GM18498 (cell line): ENCODE measurements at regions not wholly inside any gene's neighbourhood (a gene's known extent, or its start where the extent isn't known, plus 50 kb on each side); places are given as distances from the start of the nearest gene placed in this dataset.
"Not testable (repeated sequence)": the region's sequence is repeated elsewhere in the genome, so short reads cannot be mapped to it uniquely, and the experiment has no call there.

Experiments
- ATAC-seq: cut with Tn5 transposase; IDR thresholded peaks from one replicate; pipeline ENCODE4 v1.9.1; 2021; ENCODE audit warnings: mild to moderate bottlenecking, moderate library complexity; ENCODE audit not compliant: unreplicated experiment

DNA sequence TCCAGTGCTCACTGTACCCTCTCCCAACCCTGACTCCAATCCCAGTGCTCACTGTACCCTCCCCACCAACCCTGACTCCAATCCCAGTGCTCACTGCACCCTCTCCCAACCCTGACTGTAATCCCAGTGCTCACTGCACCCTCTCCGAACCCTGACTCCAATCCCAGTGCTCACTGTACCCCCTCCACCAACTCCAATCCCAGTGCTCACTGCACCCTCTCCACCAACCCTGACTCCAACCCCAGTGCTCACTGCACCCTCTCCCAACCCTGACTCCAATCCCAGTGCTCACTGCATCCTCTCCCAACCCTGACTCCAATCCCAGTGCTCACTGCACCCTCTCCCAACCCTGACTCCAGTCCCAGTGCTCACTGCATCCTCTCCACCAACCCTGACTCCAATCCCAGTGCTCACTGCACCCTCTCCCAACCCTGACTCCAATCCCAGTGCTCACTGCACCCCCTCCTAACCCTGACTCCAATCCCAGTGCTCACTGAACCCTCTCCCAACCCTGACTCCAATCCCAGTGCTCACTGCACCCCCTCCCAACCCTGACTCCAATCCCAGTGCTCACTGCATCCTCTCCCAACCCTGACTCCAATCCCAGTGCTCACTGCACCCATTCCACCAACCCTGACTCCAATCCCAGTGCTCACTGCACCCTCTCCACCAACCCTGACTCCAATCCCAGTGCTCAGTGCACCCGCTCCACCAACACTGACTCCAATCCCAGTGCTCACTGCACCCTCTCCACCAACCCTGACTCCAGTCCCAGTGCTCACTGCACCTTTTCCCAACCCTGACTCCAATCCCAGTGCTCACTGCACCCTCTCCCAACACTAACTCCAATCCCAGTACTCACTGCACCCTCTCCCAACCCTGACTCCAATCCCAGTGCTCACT lies 136.3 kb upstream of the ZNF618 start:
- not testable (repeated sequence) for ATAC-seq

- not testable (repeated sequence) for ATAC-seq
Observed at GRCh38 chr9:113740508-113741500, 135.3 kb upstream of the ZNF618 start.

DNA sequence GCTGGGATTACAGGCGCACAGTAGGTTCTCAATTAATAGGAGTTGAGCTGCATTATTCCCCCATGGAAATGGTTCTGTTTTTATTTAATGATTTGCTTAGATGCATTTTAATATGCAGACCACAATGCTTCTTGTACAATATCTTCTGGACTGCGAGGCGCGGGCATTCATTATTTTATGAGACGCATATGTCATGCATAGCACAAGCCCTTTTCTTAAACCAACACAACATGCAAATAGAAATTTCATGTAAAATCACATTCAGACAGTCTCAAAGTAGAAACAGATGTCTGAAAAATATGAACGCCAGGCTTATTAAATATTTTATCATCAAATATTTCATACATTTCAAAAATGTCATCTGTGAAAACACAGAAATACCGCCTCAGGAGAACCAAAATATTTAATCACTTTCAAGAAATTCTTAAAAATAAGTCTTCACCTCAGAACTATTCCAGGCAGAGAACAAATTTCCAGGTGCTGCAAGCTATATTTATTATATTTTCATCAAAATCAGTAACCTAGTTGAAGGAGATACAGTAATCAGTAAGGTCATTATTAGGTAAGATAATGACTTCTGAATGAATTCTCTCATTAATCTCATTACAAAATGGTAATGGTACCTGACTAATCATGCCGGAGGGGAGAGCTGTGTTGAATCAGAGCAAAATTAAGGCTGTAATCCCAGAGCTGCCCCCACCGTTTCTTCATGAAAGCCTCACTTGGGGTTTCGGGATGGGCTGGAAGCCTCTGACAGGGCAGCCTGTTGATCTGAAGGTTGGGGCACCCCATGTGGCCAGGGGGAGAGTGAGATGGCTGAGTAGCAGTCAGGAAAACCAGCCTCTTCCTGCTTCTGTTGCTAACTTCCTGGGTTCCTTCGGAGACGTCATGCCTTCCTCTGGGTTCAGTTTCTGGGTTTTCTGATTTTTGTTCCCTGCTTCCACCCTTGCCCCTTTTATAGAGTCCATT lies 133.9 kb upstream of the ZNF618 start:
- no peak for ATAC-seq

DNA sequence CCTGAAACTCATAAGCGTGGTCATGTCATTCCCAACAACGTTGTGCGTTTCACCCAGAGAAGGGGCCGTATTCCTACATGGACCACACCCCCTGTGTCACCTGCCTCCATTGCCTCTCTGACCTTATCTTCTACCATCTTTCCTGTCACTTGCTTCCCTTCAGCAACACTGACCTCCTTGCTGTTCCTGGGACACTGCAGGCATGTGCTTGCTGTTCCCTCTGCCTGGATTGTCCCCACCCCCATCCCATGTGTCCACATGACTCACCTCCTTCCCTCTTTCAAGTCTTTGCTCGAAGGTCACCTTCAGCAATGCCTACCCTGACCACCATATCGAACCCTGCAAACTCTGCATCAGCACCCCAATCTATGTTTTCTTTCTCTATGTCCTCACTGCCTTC lies 133.2 kb upstream of the ZNF618 start:
- ATAC-seq = no peak

DNA sequence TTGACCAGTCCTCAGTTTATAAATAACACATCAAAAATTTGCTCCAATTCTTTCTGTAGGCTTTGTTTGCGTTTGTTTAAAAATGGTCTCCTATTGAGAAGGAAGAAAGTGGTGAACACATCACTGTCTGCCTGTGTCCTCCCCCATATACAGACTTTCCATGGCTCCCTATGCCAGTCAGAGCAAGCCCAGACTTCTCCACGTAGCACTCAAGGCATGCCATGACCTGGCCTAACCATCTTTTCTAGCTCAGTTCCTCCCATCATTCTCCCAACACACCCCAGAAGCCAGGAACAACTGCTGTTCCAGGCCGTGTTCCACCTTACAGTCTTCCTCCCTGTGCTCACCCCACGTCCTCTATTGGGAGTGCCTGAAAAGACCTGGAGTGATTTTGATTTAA lies 129.6 kb upstream of the ZNF618 start:
- ATAC-seq = no peak

DNA sequence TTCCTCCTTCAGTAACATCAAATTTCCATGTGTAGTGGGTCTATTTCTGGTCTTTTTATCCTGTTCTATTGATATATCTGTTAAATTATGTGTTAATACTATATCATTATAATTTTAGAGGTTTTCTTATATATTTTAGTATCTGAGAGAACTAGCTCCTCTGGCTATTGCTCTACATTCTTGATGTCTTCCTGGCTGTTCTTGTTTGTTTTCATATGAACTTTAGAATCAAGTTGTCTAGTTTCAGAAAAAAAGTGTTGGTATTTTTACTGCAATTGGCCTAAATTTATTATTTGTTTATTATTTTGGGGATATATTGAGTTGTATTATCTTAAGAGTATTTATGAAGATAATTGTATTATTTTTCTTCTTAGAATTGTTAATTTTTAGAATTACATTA lies 128.0 kb upstream of the ZNF618 start:
- no peak for ATAC-seq

DNA sequence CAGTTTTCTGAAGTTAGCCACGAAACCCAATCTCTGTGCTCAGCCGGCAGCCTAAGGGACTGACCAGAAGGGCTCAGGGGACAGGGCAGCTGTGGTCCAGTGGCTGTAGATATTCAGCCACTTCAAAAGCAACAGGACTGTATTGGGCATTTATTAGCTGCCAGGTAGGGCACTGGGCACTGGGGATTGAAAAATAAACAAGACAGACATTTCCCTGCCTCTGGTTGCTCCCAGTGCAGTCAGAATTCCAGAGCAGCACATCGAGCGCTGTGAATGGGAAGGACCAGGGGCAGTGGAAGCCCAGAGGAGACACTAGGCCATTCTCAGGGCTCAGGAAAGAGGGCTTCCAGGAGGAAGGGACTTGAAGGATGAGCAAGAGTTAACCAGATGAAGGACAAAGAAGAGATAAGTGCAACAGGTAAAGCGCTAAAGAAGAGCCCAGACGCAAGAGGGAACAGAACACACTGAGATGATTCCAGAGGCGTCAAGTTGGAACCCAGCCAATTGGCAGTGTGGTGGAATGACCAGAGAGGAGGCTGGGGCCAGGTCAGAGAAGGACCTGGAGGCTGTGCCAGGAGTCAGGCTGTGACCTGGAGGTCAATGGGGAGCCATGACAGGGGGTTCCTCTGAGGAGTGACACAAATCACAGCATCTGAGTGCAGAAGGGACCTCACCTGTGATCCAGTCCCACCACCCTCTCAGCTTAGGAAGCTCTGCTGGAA lies 122.5 kb upstream of the ZNF618 start:
- ATAC-seq = no peak

- no peak for ATAC-seq
Observed at GRCh38 chr9:113754739-113755138, 121.4 kb upstream of the ZNF618 start.

DNA sequence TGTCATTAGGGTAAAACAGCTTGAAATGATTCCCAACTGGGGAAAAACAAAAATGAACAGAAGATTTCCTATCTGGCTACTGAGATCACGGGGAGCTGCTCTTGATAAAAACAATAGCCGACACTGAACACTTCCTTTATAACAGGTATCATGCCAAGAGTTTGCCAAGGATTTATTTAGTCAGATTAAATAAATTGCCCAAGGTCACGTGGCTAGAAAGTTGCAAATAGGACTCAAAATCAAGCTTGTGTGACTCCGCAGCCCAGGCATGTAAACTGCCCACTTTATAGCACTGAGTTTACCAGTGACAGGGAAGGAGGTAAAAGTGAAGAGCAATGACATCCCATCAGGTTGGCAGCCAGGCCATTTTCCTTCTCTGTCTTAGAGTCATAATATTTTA lies 120.7 kb upstream of the ZNF618 start:
- ATAC-seq = no peak

- ATAC-seq = no peak
Observed at GRCh38 chr9:113756476-113757192, 119.5 kb upstream of the ZNF618 start.

- ATAC-seq = no peak
Observed at GRCh38 chr9:113763429-113763828, 112.7 kb upstream of the ZNF618 start.

GRCh38 chr9:113764572-113764971 lies 111.5 kb upstream of the ZNF618 start:
- ATAC-seq = no peak

GRCh38 chr9:113769412-113769811 lies 106.7 kb upstream of the ZNF618 start:
- no peak for ATAC-seq

DNA sequence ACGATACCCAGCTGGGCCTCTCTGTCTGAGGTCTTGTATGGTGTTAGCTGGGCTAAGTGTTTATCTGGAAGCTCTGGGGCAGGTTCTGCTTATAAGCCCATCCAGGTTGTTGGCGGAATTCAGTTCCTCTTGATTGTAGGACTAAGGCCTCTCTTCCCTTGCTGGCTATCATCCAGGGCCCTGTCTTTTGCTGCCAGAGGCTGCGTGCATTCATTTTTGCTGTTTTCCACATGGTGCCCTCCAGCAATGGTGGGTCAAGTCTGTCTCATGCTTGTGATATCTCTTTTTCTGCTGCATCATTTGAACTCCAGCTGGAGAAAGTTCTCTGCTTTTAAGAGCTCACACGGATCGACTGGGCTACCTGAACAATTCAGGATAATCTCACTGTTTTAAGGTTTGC lies 105.7 kb upstream of the ZNF618 start:
- ATAC-seq = no peak

DNA sequence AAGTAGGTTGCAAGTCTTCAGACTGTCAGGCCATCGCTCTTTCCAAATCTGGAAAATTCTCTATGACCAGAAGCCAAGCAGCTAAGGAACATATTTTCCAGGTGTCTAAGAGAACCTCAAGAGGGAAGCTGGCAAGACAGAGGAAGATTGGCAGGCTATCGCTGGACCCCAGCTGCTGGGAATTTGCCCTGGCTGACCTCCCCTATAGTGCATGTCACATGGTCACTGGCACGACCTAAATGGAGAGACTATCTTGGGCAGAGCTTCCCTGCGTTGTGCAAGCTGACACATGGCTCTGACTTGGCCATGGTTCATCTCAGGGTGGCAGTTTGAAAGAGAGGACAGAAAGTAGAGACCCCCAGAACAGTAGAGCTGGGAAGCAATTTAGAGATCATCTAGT lies 104.9 kb upstream of the ZNF618 start:
- no peak for ATAC-seq

DNA sequence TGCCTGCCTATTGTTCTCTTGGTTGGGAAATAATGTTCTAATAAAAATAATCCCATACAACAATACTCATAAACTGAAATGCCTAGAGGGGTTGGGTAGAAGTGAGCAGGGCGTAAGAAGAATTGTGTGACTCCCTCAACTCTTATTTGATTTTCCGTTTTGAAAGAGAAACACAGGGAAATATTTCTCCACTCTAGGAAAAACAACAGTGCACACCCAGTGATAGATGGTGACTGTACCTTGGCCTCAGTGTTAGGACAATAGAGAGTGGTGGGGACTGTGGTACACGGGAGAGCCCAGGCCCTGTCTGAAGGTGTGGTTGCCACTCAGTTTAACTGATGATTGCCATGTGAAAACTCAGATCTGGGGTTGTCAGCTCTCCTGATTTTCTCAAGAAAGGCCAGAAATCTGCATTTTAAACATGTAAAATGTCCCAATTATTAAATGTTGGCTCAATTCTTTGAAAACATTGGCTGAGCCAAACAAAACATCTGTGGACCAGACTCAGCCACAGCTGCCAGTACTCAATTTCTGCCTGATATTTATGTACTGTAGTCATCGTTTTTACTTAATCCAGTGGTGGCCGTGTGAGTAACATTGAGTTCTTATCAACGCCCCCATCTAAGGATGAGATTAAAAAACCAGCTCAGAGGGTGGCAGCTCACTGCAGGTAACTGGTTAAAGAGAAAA lies 103.8 kb upstream of the ZNF618 start:
- ATAC-seq = no peak

GRCh38 chr9:113774963-113775362 lies 101.1 kb upstream of the ZNF618 start:
- ATAC-seq = no peak

- ATAC-seq = no peak
Observed at GRCh38 chr9:113775749-113776148, 100.4 kb upstream of the ZNF618 start.

DNA sequence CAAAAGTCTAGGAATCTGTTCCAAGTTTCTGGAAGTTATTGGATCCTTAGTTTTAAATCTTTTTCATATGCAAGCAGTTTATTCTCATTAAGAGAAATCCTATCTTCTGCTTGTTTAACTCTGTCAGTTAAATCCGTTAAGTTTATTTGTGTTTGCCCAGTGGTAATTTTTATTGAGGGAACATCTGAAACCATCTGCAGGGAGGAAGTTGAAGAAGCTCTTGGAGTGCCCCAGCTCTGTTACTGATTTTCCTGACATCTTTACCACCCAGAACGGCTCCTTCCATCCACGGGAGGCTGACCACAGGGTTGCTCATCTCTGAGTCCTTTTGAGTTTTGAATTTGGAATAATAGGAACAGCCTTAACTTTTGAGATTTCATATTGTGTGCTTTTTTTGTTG lies 99.9 kb upstream of the ZNF618 start:
- no peak for ATAC-seq
